ENCODE measurements at regions not wholly inside any gene's neighbourhood (a gene's known extent, or its start where the extent isn't known, plus 50 kb on each side); places are given as distances from the start of the nearest gene placed in this dataset.
A peak's percentile ranks its signal among the peaks of the same experiment; 100 is the strongest.

- Histone ChIP-seq H2AFZ (ENCODE audit: low read depth, low read length, poor library complexity, severe bottlenecking) (no peak overlapping the region), H3K9me2 (ENCODE audit: insufficient read depth) (no peaks in the 10 kb centered on the region), H3K27me3 (ENCODE audit: insufficient read depth, low read length) (no peaks in the 10 kb centered on the region), H3K79me2 (ENCODE audit: insufficient read depth, low read length) (no peaks in the 10 kb centered on the region; the same call in 1 of the 2 replicates), H3K4me1 (ENCODE audit: control insufficient read depth in 1 of 2, insufficient read depth in 2 of 2, low read length in 2 of 2) (peaks cover 11 to 30% of the 10 kb centered on the region in 2 experiments), H3K4me3 (replicated peaks in 1 of 2; ENCODE audit: low read depth in 1 of 2, low read length in 2 of 2) (no peak overlapping the region), H3K4me2 (ENCODE audit: low read length) (peak overlapping the region; percentile 22), H3K36me3 (ENCODE audit: control insufficient read depth in 1 of 2, insufficient read depth in 2 of 2, low read length in 2 of 2) (no peaks in the 10 kb centered on the region), H3K9me3 (ENCODE audit: control insufficient read depth in 1 of 2, insufficient read depth in 1 of 2, low read depth in 1 of 2, low read length in 2 of 2) (no peaks in the 10 kb centered on the region), H3K27ac (ENCODE audit: low read depth, low read length) (no peak overlapping the region), H4K20me1 (ENCODE audit: insufficient read depth) (no peaks in the 10 kb centered on the region), H3K9ac (ENCODE audit: low read length) (no peak overlapping the region)
- RAD21 ChIA-PET (ENCODE audit: low non-redundant PET in 1 of 2, low total read pairs in 2 of 2, uncharacterized antibody in 2 of 2, unreplicated experiment in 2 of 2): no interaction called here
- TF ChIP-seq EZH2phosphoT487 (IDR thresholded peaks at IDR 0.05; ENCODE audit: borderline replicate concordance) (no peak), POLR2AphosphoS5 (IDR thresholded peaks at IDR 0.05; ENCODE audit: low read depth, low read length) (no peak), SIN3A (IDR thresholded peaks at IDR 0.05; ENCODE audit: low read depth) (no peak), ZBTB33 (IDR thresholded peaks at IDR 0.05; ENCODE audit: extremely low read depth, insufficient replicate concordance, low read length) (no peak)
- intact Hi-C loops (cut with micrococcal nuclease): no loop called here
- ATAC-seq (no peak), DNase-seq (ENCODE audit: low read depth, low spot score) (no peak)
- BruUV-seq (replicated peaks): no TSS peak
- CTCF ChIA-PET: no interaction called here
- POLR2A ChIA-PET: no interaction called here
These were observed 79.6 kb downstream of the PITPNM2 start for GRCh38 chr12:123071099-123071800.

Data from HCT116 (cell line).